ENCODE measurements at regions not wholly inside any gene's neighbourhood (a gene's known extent, or its start where the extent isn't known, plus 50 kb on each side); places are given as distances from the start of the nearest gene placed in this dataset.
A peak's percentile ranks its signal among the peaks of the same experiment; 100 is the strongest.

DNA sequence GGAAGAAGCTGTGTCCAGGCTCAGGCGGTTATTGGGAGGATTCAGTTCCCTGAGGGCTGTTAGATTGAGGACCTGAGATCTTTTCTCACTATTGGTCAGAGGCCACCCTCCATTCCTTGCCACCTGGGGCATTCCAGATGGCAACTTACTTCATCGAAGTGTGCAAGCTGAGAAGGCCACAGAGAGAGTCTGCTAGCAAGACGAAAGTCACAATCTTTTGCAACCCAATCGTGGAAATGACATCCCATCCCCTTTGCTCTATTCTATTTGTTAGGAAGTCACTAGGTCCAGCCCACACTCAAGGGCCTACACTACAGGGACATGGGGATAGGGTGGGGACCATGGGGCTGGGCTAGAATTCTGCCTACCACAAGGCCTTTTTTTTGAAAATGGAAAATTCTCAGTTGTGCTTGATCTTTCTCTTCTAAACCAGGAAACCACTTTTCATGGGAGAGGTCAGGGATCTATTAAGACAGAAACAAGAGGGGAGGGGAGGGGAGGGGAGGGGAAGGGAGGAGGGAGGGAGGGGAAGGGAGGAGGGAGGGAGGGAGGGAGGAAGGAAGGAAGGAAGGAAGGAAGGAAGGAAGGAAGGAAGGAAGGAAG is 217.2 kb downstream of the BCAS1 start:
- H3K27ac ChIP-seq (ENCODE audit: low read depth in 2 of 2, low read length in 2 of 2), result no peak overlapping the region
- intact Hi-C loops (cut with DNase I), result no loop called here
- FAIRE-seq, result no peak

DNA sequence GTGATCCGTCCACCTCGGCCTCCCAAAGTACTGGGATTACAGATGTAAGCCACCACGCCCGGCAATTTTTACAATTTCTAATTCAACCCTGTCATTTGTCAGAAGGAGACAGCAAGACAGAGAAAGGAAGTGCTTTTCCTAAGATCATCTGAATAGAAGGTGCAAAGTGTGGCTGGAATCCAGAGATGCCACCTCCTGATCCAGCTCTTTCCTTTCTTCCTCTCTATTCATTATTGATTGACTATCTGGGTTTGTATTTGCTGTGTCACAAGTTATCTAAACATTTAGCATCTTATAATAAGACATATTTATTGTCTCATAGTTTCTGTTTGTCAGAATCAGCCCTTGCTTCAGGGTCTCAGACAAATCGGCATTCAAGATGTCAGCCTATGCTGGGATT is 217.7 kb downstream of the BCAS1 start:
- no peak overlapping the region for H3K27ac ChIP-seq (ENCODE audit: low read depth in 2 of 2, low read length in 2 of 2)
- no peak for FAIRE-seq
- peaks cover 0 to 2% (median 0%) of the 10 kb centered on the region in 3 donors for H3K4me1 ChIP-seq (ENCODE audit: control insufficient read depth in 2 of 3, insufficient read depth in 2 of 3, low read depth in 1 of 3, low read length in 3 of 3)
- no peaks in the 10 kb centered on the region for H3K36me3 ChIP-seq (ENCODE audit: control insufficient read depth in 2 of 3, insufficient read depth in 3 of 3, low read length in 3 of 3)
- no peaks in the 10 kb centered on the region for H3K27me3 ChIP-seq (ENCODE audit: control insufficient read depth, insufficient read depth, low read length)
- H3K9me3 ChIP-seq (ENCODE audit: control insufficient read depth in 2 of 3, insufficient read depth in 1 of 3, low read length in 3 of 3), result no peaks in the 10 kb centered on the region
- TF ChIP-seq, protein P1, sequence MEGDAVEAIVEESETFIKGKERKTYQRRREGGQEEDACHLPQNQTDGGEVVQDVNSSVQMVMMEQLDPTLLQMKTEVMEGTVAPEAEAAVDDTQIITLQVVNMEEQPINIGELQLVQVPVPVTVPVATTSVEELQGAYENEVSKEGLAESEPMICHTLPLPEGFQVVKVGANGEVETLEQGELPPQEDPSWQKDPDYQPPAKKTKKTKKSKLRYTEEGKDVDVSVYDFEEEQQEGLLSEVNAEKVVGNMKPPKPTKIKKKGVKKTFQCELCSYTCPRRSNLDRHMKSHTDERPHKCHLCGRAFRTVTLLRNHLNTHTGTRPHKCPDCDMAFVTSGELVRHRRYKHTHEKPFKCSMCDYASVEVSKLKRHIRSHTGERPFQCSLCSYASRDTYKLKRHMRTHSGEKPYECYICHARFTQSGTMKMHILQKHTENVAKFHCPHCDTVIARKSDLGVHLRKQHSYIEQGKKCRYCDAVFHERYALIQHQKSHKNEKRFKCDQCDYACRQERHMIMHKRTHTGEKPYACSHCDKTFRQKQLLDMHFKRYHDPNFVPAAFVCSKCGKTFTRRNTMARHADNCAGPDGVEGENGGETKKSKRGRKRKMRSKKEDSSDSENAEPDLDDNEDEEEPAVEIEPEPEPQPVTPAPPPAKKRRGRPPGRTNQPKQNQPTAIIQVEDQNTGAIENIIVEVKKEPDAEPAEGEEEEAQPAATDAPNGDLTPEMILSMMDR (IDR thresholded peaks at IDR 0.05; ENCODE audit: borderline replicate concordance, extremely low read depth, insufficient read depth), result no peak
- H3K9ac ChIP-seq (ENCODE audit: low read length in 3 of 3), result no peak overlapping the region
- intact Hi-C loops (cut with DNase I), result no loop called here
- H3K4me3 ChIP-seq (ENCODE audit: low read length in 3 of 3), result no peak overlapping the region
- no peak for DNase-seq

More for the DNA sequence above, 217.2 kb downstream of the BCAS1 start:
- TF ChIP-seq, protein P1 (IDR thresholded peaks at IDR 0.05; ENCODE audit: borderline replicate concordance, extremely low read depth, insufficient read depth), result no peak
- no peak overlapping the region for H3K9ac ChIP-seq (ENCODE audit: low read length in 3 of 3)
- H3K4me1 ChIP-seq (ENCODE audit: control insufficient read depth in 2 of 3, insufficient read depth in 2 of 3, low read depth in 1 of 3, low read length in 3 of 3), result peaks cover 0 to 4% (median 0%) of the 10 kb centered on the region in 3 donors
- no peaks in the 10 kb centered on the region for H3K36me3 ChIP-seq (ENCODE audit: control insufficient read depth in 2 of 3, insufficient read depth in 3 of 3, low read length in 3 of 3)
- DNase-seq, result no peak
- H3K27me3 ChIP-seq (ENCODE audit: control insufficient read depth, insufficient read depth, low read length), result no peaks in the 10 kb centered on the region
- H3K4me3 ChIP-seq (ENCODE audit: low read length in 3 of 3), result no peak overlapping the region
- no peaks in the 10 kb centered on the region for H3K9me3 ChIP-seq (ENCODE audit: control insufficient read depth in 2 of 3, insufficient read depth in 1 of 3, low read length in 3 of 3)

DNA sequence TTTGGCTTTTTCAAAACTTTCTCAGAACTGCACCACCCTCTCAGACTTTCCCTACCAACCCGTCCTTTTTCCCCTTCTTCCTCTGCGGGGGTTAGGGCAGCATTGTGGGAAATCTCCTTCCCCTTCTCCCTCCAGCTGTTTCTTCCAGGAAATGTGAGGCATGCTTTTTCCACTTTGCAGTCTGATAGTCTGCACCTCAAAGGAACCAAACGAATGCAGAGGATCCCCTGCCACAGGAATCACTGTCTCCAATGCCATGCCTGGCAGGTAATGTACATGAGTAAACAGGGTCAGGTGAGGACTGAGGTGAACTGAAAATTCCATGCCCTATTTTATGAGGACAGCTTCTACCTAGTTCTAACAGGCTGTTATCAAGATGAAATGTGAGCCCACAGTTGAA is 218.4 kb downstream of the BCAS1 start:
- Histone ChIP-seq H3K36me3 (ENCODE audit: control insufficient read depth in 2 of 3, insufficient read depth in 3 of 3, low read length in 3 of 3) (no peaks in the 10 kb centered on the region), H3K27ac (ENCODE audit: low read depth in 2 of 2, low read length in 2 of 2) (peak overlapping the region; percentile 33 to 36), H3K9me3 (ENCODE audit: control insufficient read depth in 2 of 3, insufficient read depth in 1 of 3, low read length in 3 of 3) (no peaks in the 10 kb centered on the region), H3K9ac (ENCODE audit: low read length in 3 of 3) (no peak overlapping the region), H3K27me3 (ENCODE audit: control insufficient read depth, insufficient read depth, low read length) (no peaks in the 10 kb centered on the region), H3K4me3 (ENCODE audit: low read length in 3 of 3) (no peak overlapping the region), H3K4me1 (ENCODE audit: control insufficient read depth in 2 of 3, insufficient read depth in 2 of 3, low read depth in 1 of 3, low read length in 3 of 3) (peaks cover 0 to 2% (median 0%) of the 10 kb centered on the region in 3 donors)
- TF ChIP-seq, protein P1 (IDR thresholded peaks at IDR 0.05; ENCODE audit: borderline replicate concordance, extremely low read depth, insufficient read depth), result no peak
- intact Hi-C loops (cut with DNase I), result no loop called here
- DNase-seq, result no peak
- no peak for FAIRE-seq

DNA sequence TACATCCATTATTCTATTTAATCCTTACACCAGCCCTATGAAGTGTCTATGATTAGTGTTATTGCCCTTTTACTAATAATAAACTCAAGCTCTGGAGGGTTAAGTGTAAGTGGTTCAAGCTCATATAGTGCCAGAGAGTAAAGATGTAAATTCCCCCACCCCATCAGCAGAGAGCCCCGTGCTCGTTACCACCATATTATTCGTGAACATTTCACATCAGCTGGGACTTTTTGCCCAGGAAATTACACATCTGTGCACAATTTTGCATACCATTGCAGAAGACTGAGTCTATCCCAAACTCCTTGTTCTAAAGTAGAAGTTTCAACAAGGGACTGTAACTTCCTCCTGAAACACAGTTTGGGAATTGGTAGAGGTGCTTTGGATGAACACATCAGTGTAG is 220.1 kb downstream of the BCAS1 start:
- no peak overlapping the region for H3K4me3 ChIP-seq (ENCODE audit: low read length in 3 of 3)
- H3K9ac ChIP-seq (ENCODE audit: low read length in 3 of 3), result no peak overlapping the region
- intact Hi-C loops (cut with DNase I), result no loop called here
- FAIRE-seq (no peak), DNase-seq (no peak)
- peaks cover 0 to 2% (median 0%) of the 10 kb centered on the region in 3 donors for H3K4me1 ChIP-seq (ENCODE audit: control insufficient read depth in 2 of 3, insufficient read depth in 2 of 3, low read depth in 1 of 3, low read length in 3 of 3)
- no peaks in the 10 kb centered on the region for H3K36me3 ChIP-seq (ENCODE audit: control insufficient read depth in 2 of 3, insufficient read depth in 3 of 3, low read length in 3 of 3)
- no peaks in the 10 kb centered on the region for H3K27me3 ChIP-seq (ENCODE audit: control insufficient read depth, insufficient read depth, low read length)
- TF ChIP-seq, protein P1 (IDR thresholded peaks at IDR 0.05; ENCODE audit: borderline replicate concordance, extremely low read depth, insufficient read depth), result no peak
- no peak overlapping the region for H3K27ac ChIP-seq (ENCODE audit: low read depth in 2 of 2, low read length in 2 of 2)
- H3K9me3 ChIP-seq (ENCODE audit: control insufficient read depth in 2 of 3, insufficient read depth in 1 of 3, low read length in 3 of 3), result no peaks in the 10 kb centered on the region

Data from kidney (tissue), 13 donors.